OCI-LY7 (cell line): ENCODE measurements at regions not wholly inside any gene's neighbourhood (a gene's known extent, or its start where the extent isn't known, plus 50 kb on each side); places are given as distances from the start of the nearest gene placed in this dataset.

Experiments
- CTCF ChIP-seq: fragments of 200-600 bp; sonication (generic); conservative IDR thresholded peaks from 2 replicates; pipeline ENCODE4 v1.5.1; 2014; ENCODE audit warnings: mild to moderate bottlenecking, antibody characterized with exemption, low read length, moderate library complexity, mixed read lengths
- EZH2phosphoT487 ChIP-seq: fragments of 200-600 bp; sonication (generic); IDR thresholded peaks from 2 replicates; pipeline ENCODE4 v1.6.1; 2018; ENCODE audit warnings: low read depth, borderline replicate concordance, mild to moderate bottlenecking, mixed run types, antibody characterized with exemption, low read length, moderate library complexity, mixed read lengths

- TF ChIP-seq CTCF (no peak), EZH2phosphoT487 (no peak)
These were observed 107.0 kb upstream of the PFN2 start for GRCh38 chr3:150077581-150078247.
